ENCODE measurements at regions not wholly inside any gene's neighbourhood (a gene's known extent, or its start where the extent isn't known, plus 50 kb on each side); places are given as distances from the start of the nearest gene placed in this dataset.

DNA sequence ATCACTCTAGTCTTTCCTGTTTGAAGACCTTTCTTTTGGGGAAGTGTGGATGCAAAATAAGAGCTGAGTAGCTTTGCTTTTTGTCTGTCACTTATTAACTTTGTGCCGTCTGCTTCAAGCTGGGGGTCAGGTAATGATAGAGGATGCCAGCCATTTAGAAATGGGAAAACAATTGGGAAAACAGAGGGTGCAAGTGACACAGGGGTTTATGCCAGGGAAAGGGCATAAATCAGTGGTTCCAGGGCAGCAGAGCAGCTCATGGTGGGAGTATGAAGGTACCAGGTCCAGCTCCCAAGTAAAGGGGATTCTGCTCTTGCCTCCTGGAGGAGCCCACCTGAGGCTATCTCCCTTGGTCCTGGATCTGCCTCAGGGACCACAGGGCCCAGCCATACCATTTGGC is 91.9 kb upstream of the GPR50 start:
- TF ChIP-seq, protein P1, sequence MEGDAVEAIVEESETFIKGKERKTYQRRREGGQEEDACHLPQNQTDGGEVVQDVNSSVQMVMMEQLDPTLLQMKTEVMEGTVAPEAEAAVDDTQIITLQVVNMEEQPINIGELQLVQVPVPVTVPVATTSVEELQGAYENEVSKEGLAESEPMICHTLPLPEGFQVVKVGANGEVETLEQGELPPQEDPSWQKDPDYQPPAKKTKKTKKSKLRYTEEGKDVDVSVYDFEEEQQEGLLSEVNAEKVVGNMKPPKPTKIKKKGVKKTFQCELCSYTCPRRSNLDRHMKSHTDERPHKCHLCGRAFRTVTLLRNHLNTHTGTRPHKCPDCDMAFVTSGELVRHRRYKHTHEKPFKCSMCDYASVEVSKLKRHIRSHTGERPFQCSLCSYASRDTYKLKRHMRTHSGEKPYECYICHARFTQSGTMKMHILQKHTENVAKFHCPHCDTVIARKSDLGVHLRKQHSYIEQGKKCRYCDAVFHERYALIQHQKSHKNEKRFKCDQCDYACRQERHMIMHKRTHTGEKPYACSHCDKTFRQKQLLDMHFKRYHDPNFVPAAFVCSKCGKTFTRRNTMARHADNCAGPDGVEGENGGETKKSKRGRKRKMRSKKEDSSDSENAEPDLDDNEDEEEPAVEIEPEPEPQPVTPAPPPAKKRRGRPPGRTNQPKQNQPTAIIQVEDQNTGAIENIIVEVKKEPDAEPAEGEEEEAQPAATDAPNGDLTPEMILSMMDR (conservative IDR thresholded peaks at IDR 0.05; ENCODE audit: low read depth, low read length): no peak
- TF ChIP-seq EZH2phosphoT487 (IDR thresholded peaks at IDR 0.05; ENCODE audit: borderline replicate concordance, low read length): no peak
- no peak for TF ChIP-seq EZH2 (IDR thresholded peaks at IDR 0.05; ENCODE audit: low read length, unreplicated experiment)
